Neuron (in vitro differentiated cells): ENCODE measurements at regions not wholly inside any gene's neighbourhood (a gene's known extent, or its start where the extent isn't known, plus 50 kb on each side); places are given as distances from the start of the nearest gene placed in this dataset.

Experiments used
- H2AFZ ChIP-seq: one replicate; pipeline ENCODE4 v1.6.1; 2013; ENCODE audit warnings: low read depth, mild to moderate bottlenecking, inconsistent platforms, low read length, moderate library complexity
- H3K27me3 ChIP-seq: one replicate; pipeline ENCODE4 v1.6.1; 2013; ENCODE audit warnings: low read length; ENCODE audit not compliant: insufficient read depth
- H3K36me3 ChIP-seq: one replicate; pipeline ENCODE4 v1.6.1; 2013; ENCODE audit warnings: low read length; ENCODE audit not compliant: insufficient read depth
- H3K4me1 ChIP-seq: one replicate; pipeline ENCODE4 v1.6.1; 2013; ENCODE audit warnings: low read length; ENCODE audit not compliant: insufficient read depth
- H3K4me3 ChIP-seq: 2 replicates; pipeline ENCODE4 v1.5.1; 2013; ENCODE audit warnings: mild to moderate bottlenecking, low read length, moderate library complexity
- H3K9me3 ChIP-seq: one replicate; pipeline ENCODE4 v1.6.1; 2013; ENCODE audit warnings: low read length

DNA sequence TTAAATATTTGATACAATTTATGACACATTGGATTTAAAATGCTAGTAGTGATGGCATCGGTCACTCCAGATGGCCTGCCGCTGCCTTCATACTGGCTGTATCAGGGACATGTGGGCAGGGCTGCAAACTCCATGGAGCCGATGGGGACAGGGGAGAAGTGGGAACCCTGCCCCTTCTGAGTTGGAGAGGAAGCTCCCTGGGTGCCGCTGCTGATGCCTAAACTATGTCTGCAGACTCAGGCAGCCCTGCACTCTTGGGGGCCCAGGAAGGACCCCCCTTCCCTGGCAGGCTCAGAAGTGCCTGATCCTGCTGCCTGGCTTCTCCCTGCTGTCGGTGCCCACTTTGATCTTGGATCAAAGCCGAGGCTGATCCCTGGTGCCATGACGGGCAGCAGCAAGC lies 1522.1 kb downstream of the OTOL1 start:
- Histone ChIP-seq H3K4me3 (no peak overlapping the region), H3K36me3 (no peaks in the 10 kb centered on the region), H3K4me1 (no peaks in the 10 kb centered on the region), H3K9me3 (no peaks in the 10 kb centered on the region), H3K27me3 (no peaks in the 10 kb centered on the region), H2AFZ (no peak overlapping the region)

- no peaks in the 10 kb centered on the region for H3K36me3 ChIP-seq
- H3K4me3 ChIP-seq: no peak overlapping the region
- H3K27me3 ChIP-seq: no peaks in the 10 kb centered on the region
- no peak overlapping the region for H2AFZ ChIP-seq
- H3K9me3 ChIP-seq: no peaks in the 10 kb centered on the region
- H3K4me1 ChIP-seq: no peaks in the 10 kb centered on the region
Observed at GRCh38 chr3:163019260-163019659, 1522.7 kb downstream of the OTOL1 start.

DNA sequence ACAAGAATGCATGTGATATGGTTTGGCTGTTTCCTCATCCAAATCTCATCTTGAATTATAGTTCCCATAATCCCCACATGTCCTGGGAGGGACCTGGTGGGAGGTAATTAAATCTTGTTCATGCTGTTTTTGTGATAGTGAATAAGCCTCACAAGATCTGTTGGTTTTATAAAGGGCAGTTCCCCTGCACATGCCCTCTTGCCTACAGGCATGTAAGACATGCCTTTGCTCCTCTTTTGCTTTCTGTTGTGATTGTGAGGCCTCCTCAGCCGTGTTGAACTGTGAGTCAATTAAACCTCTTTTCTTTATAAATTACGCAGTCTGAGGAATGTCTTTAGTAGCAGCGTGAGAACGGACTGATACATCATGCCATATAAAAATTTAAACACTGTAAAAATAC lies 1537.0 kb downstream of the OTOL1 start:
- H3K36me3 ChIP-seq: no peaks in the 10 kb centered on the region
- no peaks in the 10 kb centered on the region for H3K27me3 ChIP-seq
- H3K4me1 ChIP-seq: no peaks in the 10 kb centered on the region
- H3K4me3 ChIP-seq: no peak overlapping the region
- no peaks in the 10 kb centered on the region for H3K9me3 ChIP-seq
- no peak overlapping the region for H2AFZ ChIP-seq

DNA sequence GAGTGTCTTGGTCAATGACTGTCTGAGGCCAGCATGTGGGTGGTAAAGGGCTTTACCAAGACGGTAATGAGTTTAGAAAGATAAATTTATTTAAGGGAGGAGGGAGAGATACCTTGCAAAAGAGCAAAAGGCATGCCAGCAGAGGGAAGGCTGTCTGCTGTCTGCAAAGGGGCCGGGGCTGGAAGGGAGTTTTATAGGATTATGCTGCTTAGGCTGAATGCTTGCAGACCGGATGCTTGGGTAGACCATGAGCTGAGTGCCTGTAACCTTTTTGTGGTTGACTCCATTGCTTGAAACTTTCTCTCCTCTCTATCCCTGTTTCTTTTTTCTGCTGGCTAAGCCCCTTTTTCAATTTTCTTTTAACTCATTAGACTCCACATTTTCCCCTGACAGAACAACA lies 1543.0 kb downstream of the OTOL1 start:
- no peak overlapping the region for H3K4me3 ChIP-seq
- H3K36me3 ChIP-seq: no peaks in the 10 kb centered on the region
- H3K4me1 ChIP-seq: no peaks in the 10 kb centered on the region
- no peaks in the 10 kb centered on the region for H3K9me3 ChIP-seq
- no peaks in the 10 kb centered on the region for H3K27me3 ChIP-seq
- H2AFZ ChIP-seq: no peak overlapping the region

DNA sequence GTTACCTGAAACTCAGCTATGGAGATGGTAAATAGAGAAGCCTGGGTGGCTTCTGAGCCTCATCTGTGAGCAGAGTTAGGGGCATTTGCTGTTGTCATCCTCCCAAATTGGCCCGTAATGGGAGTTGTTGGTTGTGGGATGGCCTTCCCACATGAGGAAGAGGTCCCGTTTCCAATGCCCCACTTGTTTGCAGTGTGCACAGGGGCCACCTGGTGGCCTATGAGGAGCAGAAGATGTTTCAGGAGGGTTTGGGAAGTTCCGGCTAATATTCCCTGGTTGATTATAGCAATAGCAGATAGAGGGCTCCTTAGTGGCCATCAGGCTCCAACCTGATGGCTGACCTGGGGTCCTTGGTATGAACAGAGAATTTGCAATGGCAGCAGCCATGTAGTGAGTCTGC lies 1546.5 kb downstream of the OTOL1 start:
- Histone ChIP-seq H3K36me3 (no peaks in the 10 kb centered on the region), H3K4me3 (no peak overlapping the region), H3K27me3 (no peaks in the 10 kb centered on the region), H3K9me3 (no peaks in the 10 kb centered on the region), H3K4me1 (no peaks in the 10 kb centered on the region), H2AFZ (no peak overlapping the region)

- Histone ChIP-seq H3K4me3 (no peak overlapping the region), H3K36me3 (no peaks in the 10 kb centered on the region), H2AFZ (no peak overlapping the region), H3K27me3 (no peaks in the 10 kb centered on the region), H3K9me3 (no peaks in the 10 kb centered on the region), H3K4me1 (no peaks in the 10 kb centered on the region)
Observed at GRCh38 chr3:163045945-163046344, 1549.3 kb downstream of the OTOL1 start.

DNA sequence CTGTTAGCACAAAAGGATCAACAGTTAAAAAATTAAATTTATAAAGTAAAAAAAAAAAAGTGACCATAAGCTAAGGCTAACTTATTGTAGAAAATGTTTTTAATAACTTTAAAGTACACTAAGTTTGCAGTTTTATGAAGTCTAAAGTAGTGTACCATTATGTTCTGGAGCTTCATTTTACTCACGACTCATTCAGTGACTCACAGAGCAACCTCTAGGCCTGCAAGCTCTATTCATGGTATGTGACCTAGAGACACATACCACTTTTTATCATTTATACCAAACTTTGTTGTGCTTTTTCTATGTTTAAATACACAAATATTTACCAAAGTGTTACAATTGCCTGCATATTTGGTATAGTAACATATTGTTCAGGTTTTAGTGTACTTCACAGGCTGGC lies 1552.3 kb downstream of the OTOL1 start:
- no peak overlapping the region for H2AFZ ChIP-seq
- no peaks in the 10 kb centered on the region for H3K4me1 ChIP-seq
- no peak overlapping the region for H3K4me3 ChIP-seq
- H3K9me3 ChIP-seq: no peaks in the 10 kb centered on the region
- H3K36me3 ChIP-seq: no peaks in the 10 kb centered on the region
- no peaks in the 10 kb centered on the region for H3K27me3 ChIP-seq

- H3K9me3 ChIP-seq: no peaks in the 10 kb centered on the region
- no peaks in the 10 kb centered on the region for H3K27me3 ChIP-seq
- no peaks in the 10 kb centered on the region for H3K36me3 ChIP-seq
- H2AFZ ChIP-seq: no peak overlapping the region
- no peak overlapping the region for H3K4me3 ChIP-seq
- H3K4me1 ChIP-seq: no peaks in the 10 kb centered on the region
Observed at GRCh38 chr3:163056874-163057497, 1560.4 kb downstream of the OTOL1 start.

DNA sequence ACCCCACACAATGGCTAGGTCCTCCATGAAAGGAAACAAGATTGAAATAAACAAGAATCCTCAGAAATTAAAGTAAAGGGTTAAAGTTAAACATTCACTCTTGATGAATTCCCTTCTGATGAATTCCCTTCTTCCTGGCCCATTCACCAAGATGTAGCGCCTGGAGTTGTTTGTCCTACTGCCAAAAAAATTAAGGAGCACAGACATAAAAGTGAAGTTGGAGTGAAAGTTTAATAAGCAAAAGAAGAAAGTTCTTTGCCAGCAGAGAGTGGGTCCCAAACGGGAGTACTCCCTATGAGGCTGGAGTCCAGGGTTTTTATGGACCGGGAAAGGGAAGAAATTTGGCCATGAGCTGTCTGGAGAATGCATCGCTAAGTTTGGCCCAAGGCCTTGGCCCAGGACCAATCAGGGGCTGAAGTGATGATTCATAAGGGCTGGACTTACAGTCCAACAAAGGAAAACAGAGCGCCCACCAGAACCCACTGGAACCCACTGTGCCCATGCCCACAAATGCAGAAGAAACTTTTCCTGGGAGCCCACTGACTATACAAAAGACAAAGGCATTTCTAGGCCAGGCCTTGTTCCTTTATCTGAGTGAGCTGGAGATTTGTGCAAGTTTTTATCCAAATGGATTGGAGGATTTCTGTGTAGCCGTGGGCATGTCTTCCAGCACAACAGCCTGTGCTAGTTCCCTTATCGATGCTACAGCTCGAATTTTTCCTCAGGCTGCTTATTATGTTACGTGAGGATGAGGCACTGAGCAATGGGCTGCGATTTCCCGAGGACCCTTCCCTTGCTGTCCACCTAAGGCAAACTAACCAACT lies 1561.6 kb downstream of the OTOL1 start:
- H3K27me3 ChIP-seq: no peaks in the 10 kb centered on the region
- no peak overlapping the region for H3K4me3 ChIP-seq
- no peaks in the 10 kb centered on the region for H3K36me3 ChIP-seq
- no peaks in the 10 kb centered on the region for H3K9me3 ChIP-seq
- no peak overlapping the region for H2AFZ ChIP-seq
- H3K4me1 ChIP-seq: no peaks in the 10 kb centered on the region

- no peak overlapping the region for H3K4me3 ChIP-seq
- H3K36me3 ChIP-seq: no peaks in the 10 kb centered on the region
- no peaks in the 10 kb centered on the region for H3K27me3 ChIP-seq
- H3K4me1 ChIP-seq: no peaks in the 10 kb centered on the region
- H2AFZ ChIP-seq: no peak overlapping the region
- peaks cover 6% of the 10 kb centered on the region for H3K9me3 ChIP-seq
Observed at GRCh38 chr3:163071713-163072112, 1575.1 kb downstream of the OTOL1 start.
